NT2/D1 (cell line): ENCODE measurements at regions not wholly inside any gene's neighbourhood (a gene's known extent, or its start where the extent isn't known, plus 50 kb on each side); places are given as distances from the start of the nearest gene placed in this dataset.

ENCODE experiments used
- SUZ12 ChIP-seq: IDR thresholded peaks from 2 replicates; pipeline ENCODE4 v1.6.1; 2011; ENCODE audit not compliant: insufficient read length, insufficient read depth; ENCODE audit errors: extremely low read depth
- YY1 ChIP-seq: IDR thresholded peaks from 2 replicates; pipeline ENCODE4 v1.6.1; 2011; ENCODE audit not compliant: insufficient read length, insufficient read depth
- ZNF274 ChIP-seq: IDR thresholded peaks from 2 replicates; pipeline ENCODE4 v1.6.1; 2011; ENCODE audit warnings: mild to moderate bottlenecking, low read depth, low read length

DNA sequence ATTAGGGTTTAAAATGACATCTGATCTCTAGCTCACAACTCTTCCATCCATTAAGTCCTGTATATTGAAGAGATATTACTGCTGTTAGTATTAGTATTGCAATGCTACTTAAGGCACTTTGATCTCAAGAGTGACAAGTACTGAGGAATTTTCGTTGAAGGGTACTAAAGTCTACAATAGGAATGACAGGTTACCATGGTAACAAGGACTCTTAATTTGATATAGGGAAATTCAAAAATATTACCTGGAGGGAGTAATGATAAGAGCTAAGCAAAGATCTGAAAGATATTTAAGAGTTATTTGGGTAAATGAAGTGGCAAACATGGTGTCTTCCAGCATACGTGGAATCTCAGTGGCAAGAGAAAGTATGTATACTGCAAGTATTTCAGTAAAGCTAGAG, 518.0 kb upstream of the SLC35B3 start:
- TF ChIP-seq YY1 (no peak), ZNF274 (no peak), SUZ12 (no peak)
